Endothelial cell of umbilical vein (primary cell): ENCODE measurements at regions not wholly inside any gene's neighbourhood (a gene's known extent, or its start where the extent isn't known, plus 50 kb on each side); places are given as distances from the start of the nearest gene placed in this dataset.
"Not testable (repeated sequence)": the region's sequence is repeated elsewhere in the genome, so short reads cannot be mapped to it uniquely, and the experiment has no call there.

ENCODE experiments used
- BruUV-seq: library from RNA; stranded (reverse); fragments of 400-500 nt; replicated peaks from 2 replicates; lab custom pipeline; 2021; lab: Mats Ljungman, UMichigan
- CTCF ChIA-PET: fragments of 300-600, 350-600 bp; sonication (Branson Sonifier 250); formaldehyde crosslinking; loops from one replicate; lab custom pipeline; 2021; ENCODE audit warnings: antibody characterized with exemption, inconsistent platforms; lab: Charles Lee
- POLR2A ChIA-PET: fragments of 300-600, 350-600 bp; sonication (Branson Sonifier 250); formaldehyde crosslinking; loops from one replicate; lab custom pipeline; 2021; ENCODE audit warnings: antibody characterized with exemption, inconsistent platforms; lab: Charles Lee
- DNase-seq: peaks from one replicate; pipeline ENCODE4 v3.0.0-alpha.2; 2011; ENCODE audit warnings: low read depth, low spot score
- FAIRE-seq: peaks from 2 replicates; lab custom pipeline; 2011; peaks lifted over from hg19 to GRCh38; lab: Jason Lieb, UNC
- H2AFZ ChIP-seq: 2 replicates; pipeline ENCODE4 v1.6.0; 2012; ENCODE audit warnings: low read depth, low read length, control low read depth, inconsistent platforms
- H3K27ac ChIP-seq: 2 replicates; pipeline ENCODE4 v1.5.1; 2011; ENCODE audit warnings: low read depth, mild to moderate bottlenecking, control low read depth, low read length, moderate library complexity; ENCODE audit not compliant: insufficient read depth
- H3K27me3 ChIP-seq, 2 experiments: 2 replicates each; pipeline versions ENCODE4 v1.6.0 to v1.6.1; 2011; ENCODE audit warnings: low read length in 2 of 2, mixed read lengths in 1 of 2; ENCODE audit not compliant: control insufficient read depth in 2 of 2, insufficient read depth in 2 of 2
- H3K36me3 ChIP-seq, 2 experiments: 2 replicates in 1 of 2; 3 replicates in 1 of 2; pipeline ENCODE4 v1.5.1; 2011; ENCODE audit warnings: low read length in 2 of 2, mild to moderate bottlenecking in 1 of 2, moderate library complexity in 1 of 2; ENCODE audit not compliant: control insufficient read depth in 2 of 2, insufficient read depth in 2 of 2; ENCODE audit errors: extremely low read depth in 1 of 2
- H3K4me1 ChIP-seq: 3 replicates; pipeline ENCODE4 v1.5.1; 2011; ENCODE audit warnings: mild to moderate bottlenecking, low read length; ENCODE audit not compliant: control insufficient read depth, insufficient read depth; ENCODE audit errors: extremely low read depth
- H3K4me2 ChIP-seq: 2 replicates; pipeline ENCODE4 v1.6.1; 2011; ENCODE audit warnings: low read length, control low read depth, mixed read lengths; ENCODE audit not compliant: insufficient read depth
- H3K4me3 ChIP-seq, 3 experiments: fragments of 200-600 bp in 1 of 3; sonication (generic), shearing (Covaris generic) in 1 of 3; replicated peaks in 1 of 3; 2 replicates each; pipeline ENCODE4 v1.5.1; 2011 to 2016; ENCODE audit warnings: control low read depth in 3 of 3, low read length in 3 of 3, mild to moderate bottlenecking in 2 of 3, inconsistent platforms in 1 of 3, low read depth in 1 of 3, moderate library complexity in 1 of 3; ENCODE audit not compliant: insufficient read depth in 1 of 3
- H3K79me2 ChIP-seq: 2 replicates; pipeline ENCODE4 v1.6.0; 2012; ENCODE audit warnings: low read length, inconsistent platforms; ENCODE audit not compliant: control insufficient read depth, insufficient read depth
- H3K9ac ChIP-seq: replicated peaks from 2 replicates; pipeline ENCODE3; 2011; ENCODE audit warnings: low read length, control low read depth; ENCODE audit not compliant: insufficient read depth; ENCODE audit errors: extremely low read depth
- H3K9me1 ChIP-seq: replicated peaks from 3 replicates; pipeline ENCODE4 v1.6.0; 2011; ENCODE audit warnings: mild to moderate bottlenecking, low read length; ENCODE audit not compliant: control insufficient read depth, insufficient read depth; ENCODE audit errors: extremely low read depth
- H3K9me3 ChIP-seq: replicated peaks from 2 replicates; pipeline ENCODE4 v1.5.1; 2012; ENCODE audit warnings: low read length, inconsistent platforms; ENCODE audit not compliant: control insufficient read depth, insufficient read depth
- H4K20me1 ChIP-seq: replicated peaks from 2 replicates; pipeline ENCODE3; 2011; ENCODE audit warnings: mild to moderate bottlenecking, low read length; ENCODE audit not compliant: control insufficient read depth, insufficient read depth; ENCODE audit errors: extremely low read depth
- CTCF ChIP-seq, 2 donors: IDR thresholded peaks; 1 replicate in 1 of 2; 2 replicates in 1 of 2; pipeline ENCODE4 v1.5.1; 2011; ENCODE audit warnings: low read length in 2 of 2, mild to moderate bottlenecking in 2 of 2, moderate library complexity in 2 of 2, control low read depth in 1 of 2, inconsistent platforms in 1 of 2, low read depth in 1 of 2; ENCODE audit not compliant: insufficient read depth in 1 of 2; ENCODE audit errors: extremely low read depth in 1 of 2
- EZH2 ChIP-seq: IDR thresholded peaks from 2 replicates; pipeline ENCODE4 v1.6.1; 2012; ENCODE audit warnings: borderline replicate concordance, low read depth, mild to moderate bottlenecking, moderate library complexity, low read length, inconsistent platforms; ENCODE audit not compliant: severe bottlenecking
- FOS ChIP-seq: IDR thresholded peaks from 2 replicates; pipeline ENCODE4 v1.6.1; 2011; ENCODE audit warnings: mild to moderate bottlenecking, low read length, moderate library complexity, borderline replicate concordance; ENCODE audit not compliant: insufficient read depth
- GATA2 ChIP-seq: IDR thresholded peaks from 2 replicates; pipeline ENCODE4 v1.7.0; 2011; ENCODE audit warnings: low read depth, mild to moderate bottlenecking, moderate library complexity, mixed read lengths, low read length; ENCODE audit not compliant: insufficient read length, insufficient read depth
- JUN ChIP-seq: IDR thresholded peaks from 2 replicates; pipeline ENCODE4 v1.6.1; 2011; ENCODE audit warnings: borderline replicate concordance, low read depth; ENCODE audit not compliant: insufficient read length, insufficient read depth
- MAX ChIP-seq: IDR thresholded peaks from 2 replicates; pipeline ENCODE4 v1.6.1; 2011; ENCODE audit not compliant: insufficient read depth, insufficient read length
- MYC ChIP-seq: IDR thresholded peaks from one replicate; pipeline ENCODE4 v1.6.1; 2011; ENCODE audit warnings: mild to moderate bottlenecking, low read depth, low read length
- POLR2A ChIP-seq: IDR thresholded peaks from 2 replicates; pipeline ENCODE4 v1.6.1; 2012; ENCODE audit warnings: low read depth, mild to moderate bottlenecking, control low read depth, low read length
- POLR2AphosphoS5 ChIP-seq: IDR thresholded peaks from 2 replicates; pipeline ENCODE4 v1.6.1; 2012; ENCODE audit warnings: low read depth, mild to moderate bottlenecking, control low read depth, low read length, moderate library complexity; ENCODE audit not compliant: insufficient read depth
- dilution Hi-C: fragments of 300-500 bp; cut with MboI; formaldehyde crosslinking; loops from one replicate; pipeline ENCODE4 v1.15.0; 2019; ENCODE audit warnings: low sequenced_read_pairs; ENCODE audit not compliant: extremely low pct_ligation_motif_present
- intact Hi-C: fragments of 100-400 bp; cut with micrococcal nuclease; formaldehyde crosslinking; loops from one replicate; pipeline ENCODE4 v1.10.0; 2022

DNA sequence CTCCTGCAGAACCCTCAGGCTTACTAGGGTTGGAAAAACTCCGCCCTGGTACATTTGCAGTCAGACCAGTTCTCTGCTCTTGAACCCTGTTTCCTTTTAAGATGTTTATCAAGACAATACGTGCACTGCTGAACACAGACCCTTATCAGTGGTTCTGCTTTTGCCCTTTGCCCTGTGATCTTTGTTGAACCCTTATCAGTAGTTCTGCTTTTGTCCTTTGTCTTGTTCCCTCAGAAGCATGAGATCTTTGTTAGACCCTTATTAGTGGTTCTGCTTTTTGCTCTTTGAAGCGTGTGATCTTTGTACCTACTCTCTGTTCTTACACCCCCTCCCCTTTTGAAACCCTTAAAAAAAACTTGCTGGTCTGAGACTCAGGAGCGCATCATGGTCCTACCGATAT is 457.5 kb upstream of the FSHR start:
- H3K4me1 ChIP-seq, H2AFZ ChIP-seq, H3K9me3 ChIP-seq, H3K9me1 ChIP-seq, H3K4me3 ChIP-seq, POLR2A ChIA-PET, H3K79me2 ChIP-seq, BruUV-seq, H4K20me1 ChIP-seq, H3K27ac ChIP-seq, intact Hi-C loops, H3K27me3 ChIP-seq, H3K4me2 ChIP-seq, DNase-seq, H3K9ac ChIP-seq, CTCF ChIA-PET, FAIRE-seq, H3K36me3 ChIP-seq, dilution Hi-C loops: not testable (repeated sequence)

GRCh38 chr2:49600524-49600923 is 446.2 kb upstream of the FSHR start:
- FAIRE-seq (no peak), DNase-seq (no peak)
- Histone ChIP-seq H3K9me1 (no peaks in the 10 kb centered on the region), H3K9ac (no peak overlapping the region), H3K4me3 (no peak overlapping the region), H2AFZ (no peak overlapping the region), H3K36me3 (no peaks in the 10 kb centered on the region), H3K27me3 (no peaks in the 10 kb centered on the region), H3K9me3 (no peaks in the 10 kb centered on the region), H3K79me2 (no peaks in the 10 kb centered on the region), H3K4me1 (no peaks in the 10 kb centered on the region), H3K4me2 (no peak overlapping the region), H3K27ac (no peak overlapping the region), H4K20me1 (no peaks in the 10 kb centered on the region)
- dilution Hi-C loops: no loop called here
- BruUV-seq: no TSS peak
- CTCF ChIA-PET: no interaction called here
- no peak for TF ChIP-seq POLR2A
- POLR2A ChIA-PET: no interaction called here
- intact Hi-C loops: no loop called here

GRCh38 chr2:49598231-49598630 is 443.9 kb upstream of the FSHR start:
- FAIRE-seq: no peak
- no peak for TF ChIP-seq EZH2
- TF ChIP-seq GATA2: no peak
- no peak for TF ChIP-seq FOS
- TF ChIP-seq POLR2AphosphoS5: no peak
- TF ChIP-seq MYC: no peak
- TF ChIP-seq CTCF (IDR thresholded peaks at IDR 0.05; ENCODE audit: extremely low read depth in 1 of 2, insufficient read depth in 1 of 2, low read depth in 1 of 2, low read length in 2 of 2): no peak
- no peak for TF ChIP-seq MAX
- no peak for TF ChIP-seq POLR2A
- no peak for TF ChIP-seq JUN
- Histone ChIP-seq H3K36me3 (no peaks in the 10 kb centered on the region), H3K27ac (no peak overlapping the region), H3K9ac (no peak overlapping the region), H3K27me3 (no peaks in the 10 kb centered on the region), H3K4me1 (no peaks in the 10 kb centered on the region), H3K9me1 (no peaks in the 10 kb centered on the region), H3K4me2 (no peak overlapping the region), H3K79me2 (no peaks in the 10 kb centered on the region), H2AFZ (no peak overlapping the region), H3K4me3 (no peak overlapping the region), H4K20me1 (no peaks in the 10 kb centered on the region), H3K9me3 (no peaks in the 10 kb centered on the region)
- intact Hi-C loops: no loop called here
- dilution Hi-C loops: no loop called here
- no peak for DNase-seq
- BruUV-seq: no TSS peak
- ChIA-PET CTCF (no interaction called here), POLR2A (no interaction called here)
